NB4 (cell line): ENCODE measurements at regions not wholly inside any gene's neighbourhood (a gene's known extent, or its start where the extent isn't known, plus 50 kb on each side); places are given as distances from the start of the nearest gene placed in this dataset.

Experiments
- CTCF ChIP-seq: IDR thresholded peaks from one replicate; pipeline ENCODE4 v1.5.1; 2012; ENCODE audit warnings: low read depth, low read length
- POLR2A ChIP-seq: IDR thresholded peaks from 2 replicates; pipeline ENCODE4 v1.6.1; 2011; ENCODE audit warnings: mild to moderate bottlenecking; ENCODE audit not compliant: insufficient read length; ENCODE audit errors: extremely low read depth

- TF ChIP-seq CTCF (no peak), POLR2A (no peak)
Measured at GRCh38 chr1:14100919-14101318, 400.9 kb downstream of the PRDM2 start.
